ENCODE measurements at regions not wholly inside any gene's neighbourhood (a gene's known extent, or its start where the extent isn't known, plus 50 kb on each side); places are given as distances from the start of the nearest gene placed in this dataset.

DNA sequence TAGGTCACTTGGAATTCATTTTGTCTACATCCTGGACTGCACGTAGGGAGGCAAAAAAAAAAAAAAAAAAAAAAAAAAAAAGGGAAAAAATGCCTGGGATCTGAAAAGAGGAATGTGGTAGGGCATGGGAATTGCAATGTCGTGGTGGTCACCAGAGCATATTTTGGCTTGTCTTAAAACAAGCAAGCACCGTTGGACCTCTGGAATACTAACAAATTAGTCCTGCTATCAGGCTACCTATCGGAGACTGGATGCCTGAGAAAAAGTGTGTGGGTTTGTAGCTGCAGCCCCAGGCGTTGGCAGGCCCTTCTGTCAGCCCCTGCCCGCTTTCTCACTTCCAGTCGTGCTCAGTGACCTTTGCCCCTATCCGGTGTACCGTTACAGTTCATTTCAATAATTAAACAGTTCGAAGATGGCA is 588.5 kb upstream of the ZEB2 start:
- Histone ChIP-seq H3K27ac (ENCODE audit: low read length) (no peak overlapping the region), H3K9ac (ENCODE audit: low read length) (no peak overlapping the region), H2AFZ (ENCODE audit: low read length) (no peak overlapping the region), H3K4me3 (ENCODE audit: low read length) (no peak overlapping the region), H3K4me2 (ENCODE audit: low read length) (no peak overlapping the region), H4K20me1 (ENCODE audit: low read length) (no peaks in the 10 kb centered on the region), H3K79me2 (ENCODE audit: low read length) (no peaks in the 10 kb centered on the region), H3K36me3 (ENCODE audit: low read depth, low read length) (no peaks in the 10 kb centered on the region), H3K9me3 (ENCODE audit: low read length) (no peaks in the 10 kb centered on the region), H3K27me3 (ENCODE audit: low read length) (no peaks in the 10 kb centered on the region), H3F3A (ENCODE audit: low read length, unreplicated experiment) (no peaks in the 10 kb centered on the region), H3K4me1 (ENCODE audit: insufficient read depth, low read length) (peaks cover 24% of the 10 kb centered on the region), H3K9me2 (replicated peaks; ENCODE audit: low read length) (no peaks in the 10 kb centered on the region)
- ChIA-PET POLR2A (ENCODE audit: unreplicated experiment) (no interaction called here), CTCF (no interaction called here)
- DNase-seq (no peak), ATAC-seq (no peak)
- TF ChIP-seq EZH2 (IDR thresholded peaks at IDR 0.05; ENCODE audit: low read length, unreplicated experiment) (no peak), EZH2phosphoT487 (IDR thresholded peaks at IDR 0.05; ENCODE audit: borderline replicate concordance, low read length) (no peak)
- TF ChIP-seq, protein P1, sequence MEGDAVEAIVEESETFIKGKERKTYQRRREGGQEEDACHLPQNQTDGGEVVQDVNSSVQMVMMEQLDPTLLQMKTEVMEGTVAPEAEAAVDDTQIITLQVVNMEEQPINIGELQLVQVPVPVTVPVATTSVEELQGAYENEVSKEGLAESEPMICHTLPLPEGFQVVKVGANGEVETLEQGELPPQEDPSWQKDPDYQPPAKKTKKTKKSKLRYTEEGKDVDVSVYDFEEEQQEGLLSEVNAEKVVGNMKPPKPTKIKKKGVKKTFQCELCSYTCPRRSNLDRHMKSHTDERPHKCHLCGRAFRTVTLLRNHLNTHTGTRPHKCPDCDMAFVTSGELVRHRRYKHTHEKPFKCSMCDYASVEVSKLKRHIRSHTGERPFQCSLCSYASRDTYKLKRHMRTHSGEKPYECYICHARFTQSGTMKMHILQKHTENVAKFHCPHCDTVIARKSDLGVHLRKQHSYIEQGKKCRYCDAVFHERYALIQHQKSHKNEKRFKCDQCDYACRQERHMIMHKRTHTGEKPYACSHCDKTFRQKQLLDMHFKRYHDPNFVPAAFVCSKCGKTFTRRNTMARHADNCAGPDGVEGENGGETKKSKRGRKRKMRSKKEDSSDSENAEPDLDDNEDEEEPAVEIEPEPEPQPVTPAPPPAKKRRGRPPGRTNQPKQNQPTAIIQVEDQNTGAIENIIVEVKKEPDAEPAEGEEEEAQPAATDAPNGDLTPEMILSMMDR (conservative IDR thresholded peaks at IDR 0.05; ENCODE audit: low read depth, low read length) = no peak
- BruUV-seq (replicated peaks) = no TSS peak
- intact Hi-C loops (cut with micrococcal nuclease) = no loop called here

DNA sequence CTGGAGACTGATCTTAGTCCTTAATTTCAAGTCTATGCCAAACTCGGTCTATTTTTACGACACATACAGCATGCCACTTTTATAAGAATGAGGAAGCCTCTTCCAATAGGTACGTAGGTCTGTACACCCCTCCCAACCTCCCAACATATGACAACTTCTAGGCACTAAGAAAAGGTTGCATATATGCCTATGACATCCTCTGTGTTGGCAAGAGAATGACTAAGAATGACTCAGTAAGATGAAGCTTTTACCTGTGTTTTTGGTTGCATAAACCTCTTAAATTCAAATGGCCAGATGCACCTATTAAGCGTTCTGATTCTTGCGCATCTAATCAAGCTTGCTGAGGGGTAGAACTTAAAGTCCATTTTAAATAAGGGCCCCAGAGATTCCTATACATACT is 586.4 kb upstream of the ZEB2 start:
- ChIA-PET CTCF (no interaction called here), POLR2A (ENCODE audit: unreplicated experiment) (no interaction called here)
- BruUV-seq (replicated peaks) = no TSS peak
- Histone ChIP-seq H3K79me2 (ENCODE audit: low read length) (no peaks in the 10 kb centered on the region), H3K4me3 (ENCODE audit: low read length) (no peak overlapping the region), H3K4me2 (ENCODE audit: low read length) (peak overlapping the region; percentile 16; the same call in 1 of the 2 replicates), H3K9me2 (replicated peaks; ENCODE audit: low read length) (no peaks in the 10 kb centered on the region), H3K4me1 (ENCODE audit: insufficient read depth, low read length) (peaks cover 24% of the 10 kb centered on the region), H3K9ac (ENCODE audit: low read length) (no peak overlapping the region), H3F3A (ENCODE audit: low read length, unreplicated experiment) (no peaks in the 10 kb centered on the region), H3K9me3 (ENCODE audit: low read length) (no peaks in the 10 kb centered on the region), H4K20me1 (ENCODE audit: low read length) (no peaks in the 10 kb centered on the region), H3K27me3 (ENCODE audit: low read length) (no peaks in the 10 kb centered on the region), H3K36me3 (ENCODE audit: low read depth, low read length) (no peaks in the 10 kb centered on the region), H3K27ac (ENCODE audit: low read length) (peak overlapping the region; percentile 3; the same call in 1 of the 2 replicates), H2AFZ (ENCODE audit: low read length) (no peak overlapping the region)
- intact Hi-C loops (cut with micrococcal nuclease) = no loop called here
- ATAC-seq (peak; percentile 62), DNase-seq (peak; percentile 73)
- TF ChIP-seq, protein P1 (conservative IDR thresholded peaks at IDR 0.05; ENCODE audit: low read depth, low read length) = no peak
- TF ChIP-seq EZH2 (IDR thresholded peaks at IDR 0.05; ENCODE audit: low read length, unreplicated experiment) = no peak
- no peak for TF ChIP-seq EZH2phosphoT487 (IDR thresholded peaks at IDR 0.05; ENCODE audit: borderline replicate concordance, low read length)

DNA sequence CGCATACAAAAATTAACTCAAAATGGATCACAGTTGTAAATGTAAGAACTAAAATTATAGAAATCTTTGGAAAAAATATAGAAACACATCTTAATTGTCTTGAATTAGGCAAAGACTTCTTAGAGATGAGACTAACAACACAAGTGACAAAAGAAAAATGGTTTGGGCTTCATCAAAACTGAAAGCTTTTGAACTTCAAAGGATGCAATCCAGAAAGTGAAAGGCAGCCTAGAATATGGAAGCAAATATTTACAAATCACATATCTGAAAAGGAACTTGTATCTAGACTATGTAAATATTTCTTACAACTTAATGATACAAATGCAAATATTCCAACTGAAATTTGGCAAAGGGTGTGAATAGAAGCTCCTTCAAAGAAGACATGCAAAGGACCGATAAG is 582.8 kb upstream of the ZEB2 start:
- Histone ChIP-seq H3K4me2 (ENCODE audit: low read length) (no peak overlapping the region), H3K9me3 (ENCODE audit: low read length) (no peaks in the 10 kb centered on the region), H3K4me1 (ENCODE audit: insufficient read depth, low read length) (peaks cover 12% of the 10 kb centered on the region; the same call in 1 of the 2 replicates), H3K27me3 (ENCODE audit: low read length) (no peaks in the 10 kb centered on the region), H3K9ac (ENCODE audit: low read length) (no peak overlapping the region), H4K20me1 (ENCODE audit: low read length) (no peaks in the 10 kb centered on the region), H3K9me2 (replicated peaks; ENCODE audit: low read length) (no peaks in the 10 kb centered on the region), H3K79me2 (ENCODE audit: low read length) (no peaks in the 10 kb centered on the region), H3K27ac (ENCODE audit: low read length) (no peak overlapping the region), H3K36me3 (ENCODE audit: low read depth, low read length) (no peaks in the 10 kb centered on the region), H3F3A (ENCODE audit: low read length, unreplicated experiment) (no peaks in the 10 kb centered on the region), H2AFZ (ENCODE audit: low read length) (no peak overlapping the region), H3K4me3 (ENCODE audit: low read length) (no peak overlapping the region)
- BruUV-seq (replicated peaks) = no TSS peak
- no peak for ATAC-seq
- POLR2A ChIA-PET (ENCODE audit: unreplicated experiment) = no interaction called here
- CTCF ChIA-PET = no interaction called here
- no peak for DNase-seq
- TF ChIP-seq, protein P1 (conservative IDR thresholded peaks at IDR 0.05; ENCODE audit: low read depth, low read length) = no peak
- no peak for TF ChIP-seq EZH2 (IDR thresholded peaks at IDR 0.05; ENCODE audit: low read length, unreplicated experiment)
- TF ChIP-seq EZH2phosphoT487 (IDR thresholded peaks at IDR 0.05; ENCODE audit: borderline replicate concordance, low read length) = no peak
- intact Hi-C loops (cut with micrococcal nuclease) = no loop called here

Data from PC-3 (cell line).